Activated CD4-positive, alpha-beta T cell treated with anti-CD3 and anti-CD28 coated beads, Interleukin-2, amount 50 U/mL, for 1 hour (primary cell): ENCODE measurements at regions not wholly inside any gene's neighbourhood (a gene's known extent, or its start where the extent isn't known, plus 50 kb on each side); places are given as distances from the start of the nearest gene placed in this dataset.

Source experiments
- DNase-seq: peaks from one replicate; pipeline ENCODE4 v3.0.0-alpha.2; 2020

DNA sequence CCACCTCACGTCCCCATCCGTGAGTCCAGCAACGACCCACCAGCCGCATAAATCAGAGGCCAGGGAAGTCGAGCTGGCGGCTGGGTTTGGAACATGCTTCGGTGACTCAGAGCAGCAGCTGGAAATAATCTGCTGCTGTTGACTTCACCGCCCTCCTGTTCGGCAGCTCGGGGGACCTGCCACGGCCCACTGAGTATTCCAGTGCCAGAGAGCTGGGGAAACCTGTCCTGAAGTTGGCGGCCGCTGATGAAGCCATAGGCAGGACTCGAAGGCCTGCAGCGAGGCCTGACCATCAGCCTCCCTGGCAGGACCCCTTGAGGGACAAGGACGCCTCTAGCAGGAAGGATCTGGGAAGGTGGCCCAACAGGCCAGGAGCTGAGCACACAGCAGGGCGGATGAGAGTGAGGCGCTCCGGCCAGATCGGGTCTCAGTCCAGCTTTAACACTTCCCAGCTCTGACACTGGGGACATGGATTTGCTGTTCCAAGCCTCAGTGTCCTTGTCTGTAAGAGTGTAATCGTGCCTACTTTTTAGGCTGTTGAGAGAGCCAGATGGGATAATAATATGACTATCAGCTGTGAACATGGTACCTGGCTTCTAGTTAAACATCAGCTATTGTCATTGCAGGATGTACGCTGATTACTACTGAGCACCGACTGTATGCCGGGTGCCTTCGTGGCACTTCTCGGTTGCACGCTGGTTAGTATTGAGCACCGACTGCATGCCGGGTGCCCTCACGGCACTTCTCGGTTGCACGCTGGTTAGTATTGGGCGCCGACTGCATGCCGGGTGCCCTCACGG lies 50.4 kb upstream of the CIBAR2 start:
- no peak for DNase-seq

DNA sequence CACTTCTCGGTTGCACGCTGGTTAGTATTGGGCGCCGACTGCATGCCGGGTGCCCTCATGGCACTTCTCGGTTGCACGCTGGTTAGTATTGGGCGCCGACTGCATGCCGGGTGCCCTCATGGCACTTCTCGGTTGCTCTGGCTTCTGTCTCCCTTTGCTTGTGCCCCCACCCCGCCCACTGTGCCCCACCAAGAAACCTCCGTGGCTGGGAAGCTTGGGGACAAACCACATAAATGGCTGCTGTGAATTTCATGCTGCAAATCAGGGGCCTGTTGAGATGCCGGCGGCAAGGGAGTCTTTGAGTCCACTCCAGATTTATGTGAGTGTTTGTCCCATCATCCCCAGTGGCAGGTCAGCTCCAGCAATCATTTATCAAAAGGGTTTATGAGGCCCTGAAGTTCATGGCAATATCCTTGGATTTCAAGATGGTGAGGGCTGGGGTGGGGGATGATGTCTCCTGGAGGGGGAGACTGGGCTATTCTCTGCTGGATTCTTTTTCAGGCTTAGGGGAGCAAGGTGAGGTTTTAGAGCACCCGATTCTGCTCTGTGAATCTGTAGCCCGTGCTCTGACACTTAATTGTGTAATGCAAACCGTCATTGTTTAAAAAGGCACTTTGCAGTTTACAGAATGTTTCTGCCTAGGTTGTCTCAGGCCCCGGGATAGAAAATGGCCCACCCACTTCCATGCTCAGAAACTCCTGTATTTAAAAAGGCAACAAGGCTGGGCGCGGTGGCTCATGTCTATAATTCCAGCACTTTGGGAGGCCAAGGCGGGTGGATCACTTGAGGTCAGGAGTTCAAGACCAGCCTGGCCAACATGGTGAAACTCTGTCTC lies 51.2 kb upstream of the CIBAR2 start:
- no peak for DNase-seq

DNA sequence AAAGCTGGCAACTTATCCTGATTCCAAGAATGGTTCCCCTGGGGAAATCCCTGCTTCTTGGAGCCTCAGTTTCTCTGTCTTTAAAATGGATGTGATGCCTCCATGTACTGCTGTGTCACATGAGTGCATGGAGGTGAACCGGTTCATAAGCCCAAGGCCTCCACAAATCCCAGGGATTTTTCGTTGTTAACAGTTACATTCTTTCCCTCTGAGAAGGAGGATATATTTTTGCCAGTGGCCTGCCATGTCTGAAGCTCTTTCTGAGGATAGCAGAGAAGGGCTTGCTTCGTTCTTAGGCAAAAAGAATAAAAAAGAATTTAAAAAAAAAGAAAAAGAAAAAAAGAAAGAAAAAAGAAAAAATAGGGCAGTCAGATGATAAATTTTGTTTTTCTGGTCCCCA lies 52.2 kb upstream of the CIBAR2 start:
- no peak for DNase-seq

DNA sequence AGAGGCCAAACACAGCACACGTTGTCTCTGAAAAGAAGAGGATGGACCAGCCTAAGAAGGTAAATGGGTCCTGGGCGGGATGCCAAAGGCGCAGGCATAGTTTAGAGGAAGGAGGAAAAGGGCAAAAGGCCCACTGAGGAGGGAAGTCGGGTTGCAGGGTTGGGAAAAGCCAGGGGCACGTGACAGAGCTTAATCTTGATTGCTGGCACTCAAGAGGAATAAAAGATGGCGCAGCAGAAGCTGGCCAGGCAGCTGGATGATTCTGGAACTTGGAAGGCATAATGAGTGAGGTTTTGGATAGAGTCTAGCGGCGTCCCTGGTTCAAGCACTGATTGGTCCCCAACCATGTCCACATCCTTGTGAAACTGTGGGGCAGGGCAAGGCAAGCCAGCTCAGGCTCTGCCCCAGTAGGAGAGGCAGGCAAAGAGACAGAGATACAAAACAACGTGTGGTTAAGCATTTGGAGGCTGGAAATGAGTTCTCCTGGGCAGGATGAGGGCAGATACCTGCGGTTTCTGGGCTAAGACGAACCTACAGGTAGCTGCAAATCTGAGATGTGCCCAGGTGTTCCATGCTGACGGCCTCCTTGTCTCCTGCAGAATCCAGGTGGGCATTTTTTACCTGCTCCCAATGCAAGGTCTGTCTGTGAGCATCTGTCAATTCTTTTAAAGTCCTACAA lies 52.7 kb upstream of the CIBAR2 start:
- no peak for DNase-seq

DNA sequence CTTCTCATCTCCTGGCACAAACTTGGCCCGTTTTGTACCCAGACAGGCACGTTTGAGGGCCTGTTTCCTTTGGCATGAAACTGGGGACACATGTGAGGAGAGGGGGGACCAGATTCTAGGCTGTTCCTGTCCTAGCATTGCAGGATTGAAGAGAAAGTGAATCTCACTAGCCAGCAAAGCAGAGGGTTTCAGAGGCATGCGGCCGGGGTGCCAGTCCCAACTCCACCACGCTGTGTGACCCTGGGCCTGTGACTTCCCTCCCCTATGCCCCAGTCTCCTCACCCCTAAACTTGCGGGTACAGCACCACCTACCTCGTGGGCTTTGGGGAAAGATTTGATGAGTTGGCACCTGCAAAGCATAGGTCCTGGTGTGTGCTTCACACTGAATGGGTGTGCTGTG lies 53.5 kb upstream of the CIBAR2 start:
- no peak for DNase-seq

DNA sequence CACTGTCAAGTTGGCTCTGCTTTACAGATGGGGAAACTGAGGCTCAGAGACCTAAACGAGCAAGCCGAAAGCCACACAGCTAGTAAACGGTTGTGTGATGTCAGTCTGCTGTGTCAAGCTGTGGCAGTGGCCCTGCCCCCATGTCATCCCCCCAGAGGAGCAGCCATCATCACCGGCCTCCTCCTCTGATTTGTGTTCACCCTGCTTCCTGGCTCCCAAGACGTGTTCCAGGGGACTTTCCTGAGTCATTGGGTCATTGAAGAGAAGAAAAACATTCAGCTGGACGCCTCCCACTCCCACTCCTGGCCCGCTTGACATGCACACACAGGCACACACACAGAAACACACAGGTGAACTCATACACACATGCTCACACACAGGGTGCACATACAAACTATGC lies 54.0 kb upstream of the CIBAR2 start:
- no peak for DNase-seq

DNA sequence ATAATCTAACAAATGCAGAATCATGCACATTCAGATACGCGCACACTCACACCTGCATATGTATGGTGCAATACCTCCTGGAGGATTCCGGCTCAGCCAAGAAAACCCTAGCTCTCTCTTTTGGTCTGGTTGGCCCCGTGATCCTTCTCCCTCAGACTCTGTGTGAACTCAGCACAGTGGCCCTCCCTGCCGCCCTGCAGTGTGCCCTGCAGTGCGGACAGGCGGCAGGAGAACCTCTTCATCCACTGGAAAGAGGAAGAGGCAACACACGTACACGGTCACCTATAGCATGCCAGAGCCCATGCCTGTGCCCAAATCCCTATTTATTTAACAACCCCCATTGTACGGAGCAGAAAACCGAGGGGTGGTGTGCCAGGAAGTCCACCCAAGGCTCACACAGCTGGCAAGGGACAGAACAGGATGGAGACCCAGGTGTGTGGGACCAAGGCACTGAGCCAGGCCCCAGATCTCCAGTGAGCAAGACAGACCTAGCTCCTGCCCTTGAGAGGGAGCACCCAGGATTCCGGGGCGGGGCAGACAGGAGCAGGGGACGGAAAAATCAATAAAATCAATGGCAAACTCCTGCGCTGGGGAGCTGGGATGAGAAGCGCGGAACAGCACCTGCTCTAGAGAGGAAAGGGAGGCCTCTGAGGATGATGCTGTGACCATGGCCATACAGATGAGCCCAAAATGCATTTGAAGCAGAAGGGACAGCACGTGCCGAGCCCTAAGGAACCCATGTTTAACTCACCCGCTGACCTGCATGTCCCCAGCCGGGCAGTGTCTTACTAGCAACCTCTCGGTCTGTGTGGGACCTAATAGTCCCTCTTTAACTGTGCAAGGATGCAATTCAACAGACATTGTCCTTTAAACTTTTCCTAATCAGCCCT lies 54.7 kb upstream of the CIBAR2 start:
- DNase-seq = no peak

DNA sequence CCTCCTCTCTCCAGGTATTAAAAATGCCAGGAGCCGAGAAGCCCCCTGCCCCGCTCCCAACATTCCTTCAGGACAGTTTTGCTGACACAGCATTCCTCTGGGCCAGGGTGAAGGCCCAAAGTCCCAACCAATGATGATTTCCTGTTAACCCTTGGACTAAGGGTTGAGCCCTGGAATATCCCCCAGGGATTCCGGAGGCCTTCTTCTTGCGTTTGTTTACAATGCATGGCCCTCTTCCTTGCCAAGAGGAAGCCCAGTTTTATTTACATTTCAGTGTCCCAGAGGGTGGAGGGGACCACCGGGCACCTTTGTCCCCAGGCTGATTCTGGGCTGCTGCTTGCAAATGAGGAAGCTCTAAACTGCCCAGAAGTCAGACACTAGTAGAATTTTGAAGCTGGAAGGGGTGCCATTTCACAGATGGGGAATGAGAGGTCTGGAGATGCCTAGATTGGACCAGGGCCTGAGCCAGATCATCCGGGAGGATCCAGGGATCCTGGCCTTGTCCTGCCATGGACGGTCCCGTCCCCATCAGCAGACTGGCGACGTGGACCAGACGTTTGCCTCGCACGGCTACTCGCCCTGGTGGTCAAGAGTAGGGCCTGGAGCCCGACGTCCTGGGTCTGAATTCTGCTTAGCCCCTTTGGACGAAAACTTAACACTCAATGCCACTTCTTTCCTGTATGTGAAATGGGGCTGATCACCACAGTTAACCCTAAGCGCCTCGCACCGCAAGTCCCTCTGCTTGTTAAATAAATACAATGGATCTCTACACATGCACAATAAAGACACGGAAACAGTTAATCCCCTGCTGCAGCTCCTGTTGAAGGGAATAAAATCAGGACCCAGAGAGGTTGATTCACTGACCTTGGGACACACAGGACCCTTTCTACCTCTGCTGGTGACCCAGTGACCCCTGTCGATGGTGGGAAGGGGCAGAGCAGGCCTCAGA lies 55.6 kb upstream of the CIBAR2 start:
- DNase-seq = no peak

DNA sequence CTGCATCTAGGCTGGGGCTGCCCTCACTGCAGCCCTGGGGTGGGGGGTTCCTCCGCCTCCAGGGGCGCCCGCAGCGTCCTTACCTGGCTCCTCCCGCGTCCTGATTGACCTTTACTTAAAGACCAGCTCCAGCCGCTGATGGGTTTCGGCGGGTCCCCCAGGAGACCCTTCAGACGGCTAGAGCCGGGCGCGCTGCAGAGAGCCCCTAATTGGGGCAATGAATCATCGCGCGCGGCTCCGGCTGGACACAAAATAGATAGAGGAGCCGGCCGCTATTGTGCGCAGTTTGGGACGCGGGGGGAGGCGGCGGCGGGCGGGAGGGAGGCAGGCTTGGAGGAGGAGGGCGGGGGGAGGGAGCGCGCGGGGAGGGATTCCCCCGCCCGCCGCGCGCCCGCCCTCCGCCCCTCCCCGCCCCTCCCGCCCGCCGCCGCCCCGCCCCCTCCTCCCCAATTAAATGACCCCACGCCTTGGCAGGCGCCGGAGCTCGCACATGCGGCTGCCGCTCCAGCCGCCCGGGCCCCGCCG lies 56.5 kb upstream of the CIBAR2 start:
- no peak for DNase-seq

DNA sequence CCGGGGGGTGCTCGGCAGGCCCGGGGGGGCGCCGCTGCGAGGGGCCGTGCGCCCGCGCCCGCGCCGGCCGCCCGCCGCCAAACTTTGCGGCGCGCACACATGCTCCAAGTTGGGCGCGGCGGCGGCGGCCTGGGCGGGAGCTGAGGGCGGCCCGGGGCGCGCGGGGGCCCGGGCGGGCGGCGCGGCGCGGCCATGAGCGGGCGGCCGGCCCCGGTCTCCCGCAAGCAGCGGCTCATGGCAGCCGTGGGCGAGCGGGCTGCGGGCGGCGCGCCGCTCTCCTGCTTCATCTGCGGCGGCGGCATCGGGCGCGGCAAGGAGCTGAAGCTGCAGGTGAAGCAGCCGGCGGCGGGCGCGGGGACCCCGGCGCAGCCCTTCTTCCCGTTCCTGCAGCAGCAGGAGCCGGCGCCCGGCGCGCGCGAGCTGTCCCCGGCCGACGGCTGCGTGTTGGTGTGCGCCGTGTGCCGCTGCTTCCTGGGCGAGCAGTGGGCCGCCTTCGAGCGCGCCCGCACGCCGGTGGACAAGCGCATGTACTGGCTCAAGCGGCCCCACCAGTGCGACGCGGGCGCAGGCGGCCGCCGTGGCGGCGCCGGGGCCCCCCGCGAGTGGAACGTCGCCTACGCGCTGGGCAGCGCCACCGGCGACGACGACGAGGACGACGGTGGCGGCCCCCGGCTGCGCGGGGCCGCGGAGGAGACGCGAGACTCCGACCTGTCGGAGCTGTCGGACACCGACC lies 57.2 kb upstream of the CIBAR2 start:
- no peak for DNase-seq

DNA sequence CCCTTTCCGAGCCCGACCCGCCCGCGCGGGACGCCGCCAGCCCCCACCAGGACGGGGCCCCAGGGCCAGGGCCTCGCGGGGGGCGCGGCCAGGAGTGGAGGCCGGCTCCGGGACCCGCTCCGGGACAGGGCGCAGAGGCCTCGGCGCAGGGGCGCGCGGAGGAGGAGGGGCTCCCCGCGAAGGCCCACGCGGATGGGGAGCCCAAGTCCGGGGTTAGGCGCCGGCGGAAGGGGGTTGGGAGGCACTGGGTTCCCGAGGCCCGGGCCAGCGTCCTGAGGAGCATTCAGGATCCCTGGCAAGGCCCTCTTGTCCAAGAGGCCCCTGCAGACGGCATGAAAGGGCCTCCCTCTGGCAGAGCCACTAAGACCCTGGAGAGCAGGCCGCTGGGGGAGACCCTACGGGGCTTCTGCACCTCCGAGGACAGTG lies 57.8 kb upstream of the CIBAR2 start:
- no peak for DNase-seq

DNA sequence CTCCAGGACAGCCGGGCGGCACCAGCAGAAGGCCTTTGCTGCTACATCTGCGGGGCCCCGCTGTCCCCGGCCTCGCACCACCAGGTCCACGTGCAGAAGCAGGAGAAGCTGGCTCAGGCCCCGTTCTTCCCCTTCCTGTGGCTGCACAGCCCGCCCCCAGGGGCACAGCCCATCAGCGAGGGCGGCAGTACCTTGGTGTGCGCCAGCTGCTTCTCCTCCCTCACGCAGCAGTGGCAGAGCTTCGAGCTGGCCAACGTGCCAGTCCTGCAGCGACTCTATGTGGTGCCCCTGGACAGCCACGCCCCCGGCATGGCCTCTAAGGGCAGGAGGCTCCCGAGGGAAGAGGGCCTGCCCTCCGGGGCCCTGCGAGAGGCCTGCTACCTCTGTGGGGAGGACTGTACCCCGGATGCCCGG lies 58.3 kb upstream of the CIBAR2 start:
- DNase-seq = no peak

DNA sequence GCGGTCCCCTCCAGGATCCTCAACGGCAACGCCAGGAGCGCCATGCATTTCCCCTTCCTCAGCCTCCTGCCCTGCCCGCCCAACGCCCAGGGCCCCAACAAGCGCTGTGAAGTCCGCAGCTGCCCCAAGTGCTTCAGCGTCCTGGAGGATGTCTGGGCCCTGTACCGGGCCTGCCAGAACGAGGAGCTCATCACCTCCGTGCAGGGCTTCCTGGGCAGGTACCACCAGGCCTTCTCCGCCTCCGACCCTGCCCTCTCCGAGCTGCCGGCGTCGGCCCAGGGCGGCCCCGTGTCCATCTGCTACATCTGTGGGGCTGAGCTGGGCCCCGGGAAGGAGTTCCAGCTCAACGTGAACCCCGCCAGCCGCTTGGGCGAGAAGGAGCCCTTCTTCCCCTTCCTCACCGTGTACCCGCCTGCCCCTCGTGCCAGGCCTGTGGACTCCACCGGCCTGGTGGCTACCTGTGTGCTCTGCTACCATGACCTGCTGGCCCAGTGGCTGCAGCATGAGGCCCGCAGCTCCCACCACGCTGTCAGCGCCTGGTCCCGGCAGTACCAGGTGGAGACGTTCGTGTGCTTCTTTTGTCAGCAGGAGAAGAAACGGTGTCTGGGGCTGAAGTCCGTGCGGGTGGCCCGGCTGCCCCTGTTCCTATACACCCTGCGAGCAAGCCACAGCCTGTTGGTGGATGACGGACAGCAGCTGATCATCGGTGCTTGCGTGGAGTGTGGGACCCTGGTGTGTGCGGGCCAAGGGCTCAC lies 58.9 kb upstream of the CIBAR2 start:
- no peak for DNase-seq

DNA sequence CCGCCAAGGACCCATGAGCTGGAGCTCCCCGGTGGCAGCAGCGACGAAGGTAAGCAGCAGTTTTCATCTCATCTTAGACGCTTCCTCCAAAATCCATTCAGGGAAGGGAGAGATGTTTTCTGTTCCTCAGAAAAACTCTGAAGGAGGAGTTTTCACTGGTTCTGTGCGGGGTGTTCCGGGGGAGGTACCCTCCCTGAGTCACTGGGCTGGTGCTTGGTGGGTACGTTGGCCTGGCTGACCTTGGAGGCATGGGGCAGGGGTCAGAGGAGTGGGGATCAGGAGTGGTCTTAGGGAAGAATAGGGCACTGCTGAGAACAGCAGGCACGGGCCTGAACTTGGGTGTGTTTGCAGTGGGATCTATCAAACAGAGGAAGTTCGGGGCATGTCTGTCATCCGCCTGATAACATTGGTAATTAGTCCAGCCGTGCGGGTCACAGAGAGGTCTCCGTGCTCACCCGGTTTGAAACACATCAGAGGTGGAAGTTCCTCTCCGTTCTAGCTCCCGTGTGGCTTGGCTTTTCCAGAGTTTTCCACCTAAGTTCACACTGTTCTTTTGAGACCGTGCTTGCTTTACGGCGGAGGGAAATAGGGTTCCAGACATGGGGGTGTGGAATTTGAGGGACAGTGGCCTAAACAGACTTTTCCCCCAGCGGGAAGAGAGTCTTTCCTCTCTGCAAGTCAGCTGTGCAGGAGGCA lies 59.6 kb upstream of the CIBAR2 start:
- no peak for DNase-seq

DNA sequence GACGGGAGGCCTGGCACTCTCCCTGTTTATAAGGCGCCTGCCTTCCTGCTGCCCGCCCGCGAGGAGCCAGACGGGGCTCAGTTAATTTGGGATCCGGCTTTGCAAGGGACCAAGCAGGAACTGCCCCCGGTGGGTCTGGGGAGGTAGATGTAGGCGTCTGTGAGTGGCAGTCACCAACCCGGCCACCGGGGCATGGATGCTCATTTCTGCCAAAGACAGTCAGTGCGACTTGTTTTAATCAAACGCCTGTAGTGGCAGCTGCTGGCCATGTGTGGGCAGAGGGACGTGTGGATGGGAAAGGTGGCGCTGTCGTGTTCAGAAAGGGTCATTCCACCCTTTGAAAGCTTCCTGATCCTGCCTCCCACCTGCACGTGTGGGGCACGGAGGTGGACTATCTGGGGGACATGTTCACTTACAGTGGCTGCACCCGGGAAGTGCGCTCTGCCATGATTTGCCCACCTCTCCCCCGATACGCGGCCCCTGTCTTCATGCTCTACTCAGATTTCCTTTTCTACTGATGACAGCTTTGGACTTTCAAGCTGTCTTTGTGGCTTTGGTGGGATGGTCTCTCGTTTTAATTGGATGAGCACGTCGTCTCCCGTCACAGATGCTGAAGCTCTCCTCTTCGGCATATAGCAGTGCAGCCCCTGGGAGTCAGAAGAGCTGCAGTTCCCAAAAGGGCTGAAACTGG lies 60.3 kb upstream of the CIBAR2 start:
- no peak for DNase-seq

DNA sequence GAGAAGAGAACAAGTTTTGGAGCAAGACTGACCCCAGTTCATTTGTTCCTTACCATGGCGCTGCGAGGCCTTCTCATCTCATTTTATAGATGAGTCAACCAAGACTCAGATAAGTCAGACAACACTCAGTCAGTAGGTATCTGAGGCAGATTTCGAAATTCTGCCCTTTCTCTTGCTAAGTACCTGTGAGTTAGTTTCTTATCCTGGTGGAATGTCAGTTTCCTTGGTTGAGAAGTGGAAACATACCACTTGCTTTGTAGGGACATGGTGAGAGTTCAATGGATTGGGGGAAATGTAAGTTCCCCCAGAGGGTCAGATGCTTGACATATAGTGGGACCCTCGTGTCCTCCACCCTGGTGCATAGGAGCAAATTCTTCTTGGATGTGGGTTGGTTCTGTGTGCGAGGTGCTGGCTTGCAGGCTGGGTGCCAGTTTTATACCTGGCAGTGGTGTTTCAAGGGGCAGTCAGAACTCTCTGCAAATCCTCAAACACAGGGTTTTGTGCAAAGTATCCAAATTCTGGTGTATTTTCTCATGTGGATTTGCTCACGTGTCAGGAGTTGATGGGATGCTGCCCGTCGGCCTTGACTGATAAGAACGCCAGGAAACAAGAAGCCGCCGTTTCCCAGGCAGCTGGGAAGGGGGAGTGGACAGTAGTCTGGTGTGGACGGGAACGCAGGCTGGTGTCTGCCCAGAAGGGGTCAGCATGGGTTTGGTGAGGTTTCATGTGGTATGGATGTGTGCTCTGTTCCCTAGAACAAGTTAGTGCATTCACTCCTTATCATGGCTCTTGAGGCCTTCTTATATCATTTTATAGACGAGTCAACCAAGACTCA lies 61.1 kb upstream of the CIBAR2 start:
- DNase-seq = no peak

DNA sequence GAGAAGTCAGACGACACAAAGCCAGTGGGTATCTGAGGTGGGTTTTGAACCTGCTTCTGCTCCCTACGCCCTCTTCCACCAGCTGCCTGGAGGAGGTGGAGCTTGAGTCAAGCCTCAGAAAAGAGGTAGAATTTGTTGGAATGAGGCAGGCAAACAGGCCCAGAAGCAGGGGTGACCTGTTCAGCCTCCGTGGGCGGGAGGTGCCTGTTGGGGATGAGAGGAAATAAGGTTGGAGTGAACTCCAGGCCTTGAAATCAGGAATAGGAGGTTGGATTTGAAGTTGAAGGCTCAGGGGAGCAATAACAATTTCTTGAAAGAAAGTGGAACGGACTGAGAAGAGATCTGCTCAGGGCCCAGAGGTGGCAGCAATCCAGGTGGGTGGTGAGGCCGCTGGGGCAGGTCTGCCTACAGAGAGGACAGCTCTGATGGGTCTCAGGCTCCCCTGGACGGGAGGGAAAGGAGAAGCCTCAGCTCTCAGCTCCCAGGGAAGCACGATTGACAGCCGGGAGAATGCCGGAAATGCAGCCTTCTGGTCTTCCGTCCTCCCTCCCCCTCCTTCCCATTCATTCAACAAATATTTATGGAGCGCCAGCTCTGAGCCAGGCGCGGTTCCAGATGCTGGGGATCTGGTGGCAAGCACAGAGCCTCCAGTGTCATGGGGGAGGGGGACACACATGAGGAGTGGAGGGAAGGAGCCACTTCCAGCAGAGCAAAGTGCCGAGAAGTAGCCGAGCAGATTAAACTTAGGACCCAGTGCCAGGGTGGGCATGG lies 61.9 kb upstream of the CIBAR2 start:
- no peak for DNase-seq
